ENCODE measurements at regions not wholly inside any gene's neighbourhood (a gene's known extent, or its start where the extent isn't known, plus 50 kb on each side); places are given as distances from the start of the nearest gene placed in this dataset.

DNA sequence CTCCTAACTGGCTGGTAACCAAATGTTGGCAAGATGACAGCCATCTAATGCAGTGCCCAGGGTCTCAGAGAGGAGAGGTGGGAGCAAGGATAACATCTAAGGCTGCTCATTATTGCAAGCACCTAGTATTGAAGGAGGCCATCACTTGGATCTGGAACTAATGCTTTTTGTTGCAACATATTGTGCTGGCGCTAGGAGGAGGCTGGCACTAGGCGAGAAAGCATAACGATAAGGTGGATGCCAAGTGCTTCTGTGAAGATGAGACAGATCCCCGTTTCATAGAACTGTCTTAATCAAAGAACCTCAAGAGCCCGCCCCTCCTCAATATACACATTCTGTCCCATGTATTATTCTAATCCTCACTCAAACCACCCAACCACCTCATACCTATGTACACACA, 774.0 kb downstream of the VRK1 start:
- Mint-ChIP-seq H3K4me3 (no peak overlapping the region), H3K4me1 (no peaks in the 10 kb centered on the region), H3K27me3 (ENCODE audit: low read depth, poor library complexity) (peaks cover 15% of the 10 kb centered on the region), H3K9me3 (no peaks in the 10 kb centered on the region), H3K36me3 (ENCODE audit: low read depth) (no peaks in the 10 kb centered on the region), H3K27ac (no peak overlapping the region)
- TF ChIP-seq, protein P1, sequence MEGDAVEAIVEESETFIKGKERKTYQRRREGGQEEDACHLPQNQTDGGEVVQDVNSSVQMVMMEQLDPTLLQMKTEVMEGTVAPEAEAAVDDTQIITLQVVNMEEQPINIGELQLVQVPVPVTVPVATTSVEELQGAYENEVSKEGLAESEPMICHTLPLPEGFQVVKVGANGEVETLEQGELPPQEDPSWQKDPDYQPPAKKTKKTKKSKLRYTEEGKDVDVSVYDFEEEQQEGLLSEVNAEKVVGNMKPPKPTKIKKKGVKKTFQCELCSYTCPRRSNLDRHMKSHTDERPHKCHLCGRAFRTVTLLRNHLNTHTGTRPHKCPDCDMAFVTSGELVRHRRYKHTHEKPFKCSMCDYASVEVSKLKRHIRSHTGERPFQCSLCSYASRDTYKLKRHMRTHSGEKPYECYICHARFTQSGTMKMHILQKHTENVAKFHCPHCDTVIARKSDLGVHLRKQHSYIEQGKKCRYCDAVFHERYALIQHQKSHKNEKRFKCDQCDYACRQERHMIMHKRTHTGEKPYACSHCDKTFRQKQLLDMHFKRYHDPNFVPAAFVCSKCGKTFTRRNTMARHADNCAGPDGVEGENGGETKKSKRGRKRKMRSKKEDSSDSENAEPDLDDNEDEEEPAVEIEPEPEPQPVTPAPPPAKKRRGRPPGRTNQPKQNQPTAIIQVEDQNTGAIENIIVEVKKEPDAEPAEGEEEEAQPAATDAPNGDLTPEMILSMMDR (IDR thresholded peaks at IDR 0.05): no peak
- DNase-seq: no peak

DNA sequence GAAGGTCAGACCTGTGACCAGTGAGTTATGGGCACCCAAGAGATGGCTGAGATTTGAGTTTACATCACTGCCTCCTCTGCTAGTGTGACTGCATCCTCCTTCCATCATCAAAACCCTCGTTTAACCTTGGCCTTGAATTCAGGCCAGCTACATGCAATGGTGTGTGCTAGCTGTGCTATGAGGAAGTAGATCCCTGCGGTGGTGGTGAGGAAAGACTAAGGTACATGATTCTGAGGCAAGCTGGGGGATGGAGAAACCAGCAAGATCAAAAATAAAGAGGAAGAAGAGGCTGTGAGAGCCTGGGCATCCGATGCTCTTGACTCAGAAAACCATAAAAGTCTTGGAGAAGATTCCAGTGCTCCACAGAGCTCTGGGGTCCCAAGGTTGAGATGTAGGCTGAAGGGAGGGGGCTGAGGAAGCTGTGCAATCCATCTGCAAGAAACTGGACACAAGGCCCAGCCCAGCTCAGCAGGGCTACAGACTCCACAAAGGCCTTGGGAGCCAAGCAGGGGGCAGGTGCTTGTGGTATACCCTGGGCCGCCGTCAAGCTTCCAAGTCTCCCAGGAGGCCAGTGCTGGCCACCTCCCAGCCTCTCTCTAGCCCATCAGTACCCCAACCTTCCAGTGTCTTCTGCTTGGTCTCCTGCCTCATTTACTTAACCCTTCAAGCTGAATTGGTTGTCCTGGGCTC, 774.8 kb downstream of the VRK1 start:
- TF ChIP-seq, protein P1 (IDR thresholded peaks at IDR 0.05): no peak
- no peaks in the 10 kb centered on the region for H3K9me3 Mint-ChIP-seq
- no peak overlapping the region for H3K4me3 Mint-ChIP-seq
- H3K27me3 Mint-ChIP-seq (ENCODE audit: low read depth, poor library complexity): peaks cover 15% of the 10 kb centered on the region
- no peaks in the 10 kb centered on the region for H3K4me1 Mint-ChIP-seq
- no peak overlapping the region for H3K27ac Mint-ChIP-seq
- H3K36me3 Mint-ChIP-seq (ENCODE audit: low read depth): no peaks in the 10 kb centered on the region
- DNase-seq: no peak

DNA sequence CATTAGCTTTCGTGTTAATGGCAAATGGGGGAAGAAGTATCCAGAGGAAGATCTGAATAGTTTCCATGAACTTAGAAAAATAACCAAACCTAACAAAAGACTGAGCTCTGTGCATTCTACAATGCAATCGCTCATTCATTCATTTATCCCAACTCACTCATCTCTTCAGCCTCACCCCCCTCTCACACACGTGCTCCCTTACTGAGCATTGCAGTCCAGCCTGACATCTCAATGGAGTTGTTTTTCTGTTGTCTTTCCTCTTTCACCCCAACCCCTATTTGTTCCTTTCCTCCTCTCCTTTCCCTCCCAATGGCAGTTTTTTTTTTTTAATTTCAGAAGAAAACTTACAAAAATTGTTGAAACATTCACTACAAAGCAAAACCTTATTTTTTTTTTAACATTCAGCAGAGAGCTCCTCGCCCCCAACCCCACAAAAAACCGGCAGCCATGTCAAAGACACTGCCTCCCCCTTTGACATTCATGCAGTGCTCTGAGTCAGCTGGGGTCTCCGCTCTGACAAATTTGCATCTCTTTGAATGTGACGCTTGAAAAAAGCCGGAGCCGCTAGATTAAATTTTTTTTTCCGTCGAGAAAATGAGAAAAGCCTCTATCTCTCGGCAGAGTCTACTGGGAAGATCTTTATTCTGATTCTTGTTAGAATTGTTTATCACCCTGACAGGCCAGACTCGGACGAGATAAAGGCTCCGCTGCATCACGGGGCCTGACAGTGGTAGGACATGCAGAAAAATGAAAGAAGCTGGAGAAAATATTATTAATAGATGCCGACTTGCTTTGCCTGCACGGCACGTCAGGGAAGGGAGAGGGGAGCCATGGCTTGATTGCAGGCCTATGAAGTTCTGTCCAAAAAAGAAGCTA, 775.6 kb downstream of the VRK1 start:
- no peak for DNase-seq
- Mint-ChIP-seq H3K27me3 (ENCODE audit: low read depth, poor library complexity) (peaks cover 15% of the 10 kb centered on the region), H3K36me3 (ENCODE audit: low read depth) (no peaks in the 10 kb centered on the region), H3K9me3 (no peaks in the 10 kb centered on the region), H3K4me1 (no peaks in the 10 kb centered on the region), H3K4me3 (no peak overlapping the region), H3K27ac (no peak overlapping the region)
- TF ChIP-seq, protein P1 (IDR thresholded peaks at IDR 0.05): no peak

DNA sequence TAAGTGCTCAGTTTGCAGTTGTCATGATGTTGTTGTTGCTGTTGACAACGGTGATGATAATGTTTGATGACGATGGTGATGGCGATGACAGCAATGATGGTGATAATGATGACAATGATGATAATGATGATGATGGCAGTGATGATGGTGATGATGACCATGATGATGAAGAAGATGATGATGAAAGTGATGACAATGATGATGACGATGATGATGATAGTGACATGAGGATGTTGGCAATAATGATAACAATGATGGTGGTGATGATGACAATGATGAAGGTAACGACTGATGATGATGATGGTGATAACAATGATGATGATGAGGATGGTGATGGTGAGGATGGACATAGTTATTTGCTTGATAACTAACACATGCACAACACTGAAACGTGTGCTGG, 778.5 kb downstream of the VRK1 start:
- Mint-ChIP-seq H3K27ac (no peak overlapping the region), H3K36me3 (ENCODE audit: low read depth) (no peaks in the 10 kb centered on the region), H3K9me3 (no peaks in the 10 kb centered on the region), H3K27me3 (ENCODE audit: low read depth, poor library complexity) (peaks cover 17% of the 10 kb centered on the region), H3K4me3 (no peak overlapping the region), H3K4me1 (no peaks in the 10 kb centered on the region)
- TF ChIP-seq, protein P1 (IDR thresholded peaks at IDR 0.05): no peak
- no peak for DNase-seq

DNA sequence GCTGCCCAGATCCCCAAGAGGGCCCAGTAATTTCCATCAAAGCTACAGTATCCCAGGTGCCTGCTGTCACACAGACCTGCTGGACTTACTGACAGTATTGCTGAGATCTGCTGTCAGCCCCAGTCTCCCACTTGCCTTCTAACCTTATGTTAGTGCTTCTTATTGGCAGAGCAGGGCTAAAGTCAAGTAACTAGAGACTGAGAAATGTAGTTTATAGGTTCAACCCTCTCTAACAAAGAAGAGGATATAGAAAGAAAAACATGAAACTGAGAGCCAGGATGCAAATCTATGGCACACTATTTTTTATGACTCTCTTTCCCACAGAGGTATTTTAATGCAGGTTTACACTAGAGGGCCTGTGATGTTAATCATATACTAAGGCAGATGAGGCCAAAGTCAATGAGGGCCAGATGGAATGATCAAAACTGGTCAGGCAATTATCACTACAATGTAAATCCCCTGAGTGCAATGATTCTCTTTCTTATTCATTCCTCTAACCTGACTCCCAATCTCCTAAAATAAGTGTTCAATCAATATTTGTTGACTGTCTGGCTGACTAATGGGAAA, 781.9 kb downstream of the VRK1 start:
- Mint-ChIP-seq H3K27me3 (ENCODE audit: low read depth, poor library complexity) (peaks cover 7% of the 10 kb centered on the region), H3K9me3 (no peaks in the 10 kb centered on the region), H3K4me3 (no peak overlapping the region), H3K36me3 (ENCODE audit: low read depth) (no peaks in the 10 kb centered on the region), H3K27ac (no peak overlapping the region), H3K4me1 (no peaks in the 10 kb centered on the region)
- DNase-seq: no peak
- TF ChIP-seq, protein P1 (IDR thresholded peaks at IDR 0.05): no peak

All from nephron progenitor cell (in vitro differentiated cells).